Breast epithelium (tissue), 3 donors: ENCODE measurements at regions not wholly inside any gene's neighbourhood (a gene's known extent, or its start where the extent isn't known, plus 50 kb on each side); places are given as distances from the start of the nearest gene placed in this dataset.

Source experiments
- CTCF ChIP-seq, 3 donors: fragments of 450-650 bp; IDR thresholded peaks; one replicate each; pipeline ENCODE4 v1.5.1; 2016 to 2017; ENCODE audit warnings: antibody characterized with exemption in 3 of 3, mild to moderate bottlenecking in 3 of 3, moderate library complexity in 3 of 3
- POLR2A ChIP-seq: fragments of 450-650 bp; IDR thresholded peaks from one replicate; pipeline ENCODE4 v1.6.1; 2016; ENCODE audit warnings: antibody characterized with exemption, mild to moderate bottlenecking, moderate library complexity
- POLR2AphosphoS5 ChIP-seq, 3 donors: sonication (generic); formaldehyde crosslinking; IDR thresholded peaks; one replicate each; pipeline ENCODE4 v1.6.1; 2017; ENCODE audit warnings: antibody characterized with exemption in 3 of 3

GRCh38 chrX:128807367-128807766 lies 715.9 kb downstream of the SMARCA1 start:
- TF ChIP-seq CTCF (IDR thresholded peaks at IDR 0.05) (no peak), POLR2AphosphoS5 (IDR thresholded peaks at IDR 0.05) (no peak), POLR2A (no peak)
